GM12891 (cell line): ENCODE measurements at regions not wholly inside any gene's neighbourhood (a gene's known extent, or its start where the extent isn't known, plus 50 kb on each side); places are given as distances from the start of the nearest gene placed in this dataset.

Source experiments
- PAX5 ChIP-seq: IDR thresholded peaks from 2 replicates; pipeline ENCODE4 v1.6.1; 2011; ENCODE audit warnings: low read length, moderate library complexity, mild to moderate bottlenecking; ENCODE audit not compliant: insufficient read depth, severe bottlenecking
- POLR2A ChIP-seq: IDR thresholded peaks from 2 replicates; pipeline ENCODE4 v1.6.1; 2011; ENCODE audit warnings: low read depth, low read length, control low read depth
- POLR2AphosphoS5 ChIP-seq: IDR thresholded peaks from 2 replicates; pipeline ENCODE4 v1.6.1; 2011; ENCODE audit warnings: low read depth, low read length, control low read depth

GRCh38 chr2:65663831-65664407, 231.5 kb upstream of the SPRED2 start:
- TF ChIP-seq POLR2A = no peak
- no peak for TF ChIP-seq POLR2AphosphoS5
- TF ChIP-seq PAX5 = no peak
